SK-N-SH treated with all-trans-retinoic acid at 6 μM for 48 hours (cell line): ENCODE measurements at regions not wholly inside any gene's neighbourhood (a gene's known extent, or its start where the extent isn't known, plus 50 kb on each side); places are given as distances from the start of the nearest gene placed in this dataset.

ENCODE experiments used
- ARNTL ChIP-seq: fragments of 450-650 bp; formaldehyde crosslinking; IDR thresholded peaks from 2 replicates; pipeline ENCODE4 v1.5.0; 2020; ENCODE audit warnings: low read depth, mild to moderate bottlenecking, moderate library complexity, borderline replicate concordance
- BACH2 ChIP-seq: fragments of 250-450 bp; sonication (Bioruptor Pico); IDR thresholded peaks from 2 replicates; pipeline ENCODE4 v1.9.0; 2021; ENCODE audit warnings: mild to moderate bottlenecking, borderline replicate concordance
- CREB5 ChIP-seq: fragments of 250-450 bp; sonication (Bioruptor Pico); IDR thresholded peaks from 2 replicates; pipeline ENCODE4 v1.5.1; 2020; ENCODE audit warnings: low read depth, mild to moderate bottlenecking, moderate library complexity
- PATZ1 ChIP-seq: fragments of 250-450 bp; sonication (Bioruptor Pico); IDR thresholded peaks from 2 replicates; pipeline ENCODE4 v1.8.0; 2020; ENCODE audit warnings: mild to moderate bottlenecking, moderate library complexity, borderline replicate concordance
- PPARA ChIP-seq: fragments of 250-450 bp; sonication (Bioruptor Pico); IDR thresholded peaks from 2 replicates; pipeline ENCODE4 v1.5.0; 2020; ENCODE audit warnings: mild to moderate bottlenecking, borderline replicate concordance
- TCF4 ChIP-seq: fragments of 250-450 bp; sonication (Bioruptor Pico); IDR thresholded peaks from 2 replicates; pipeline ENCODE4 v1.8.0; 2021; ENCODE audit warnings: mild to moderate bottlenecking, moderate library complexity, borderline replicate concordance
- TOX ChIP-seq: fragments of 250-450 bp; sonication (Bioruptor Pico); IDR thresholded peaks from 2 replicates; pipeline ENCODE4 v1.8.0; 2021; ENCODE audit warnings: mild to moderate bottlenecking, moderate library complexity, borderline replicate concordance
- TSHZ2 ChIP-seq: fragments of 250-450 bp; sonication (Bioruptor Pico); IDR thresholded peaks from 2 replicates; pipeline ENCODE4 v1.5.0; 2020; ENCODE audit warnings: mild to moderate bottlenecking, moderate library complexity
- ZC3H10 ChIP-seq: fragments of 250-450 bp; sonication (Bioruptor Pico); IDR thresholded peaks from 2 replicates; pipeline ENCODE4 v1.5.1; 2021; ENCODE audit warnings: mild to moderate bottlenecking, moderate library complexity
- ZFP3 ChIP-seq: fragments of 250-450 bp; sonication (Bioruptor Pico); IDR thresholded peaks from 2 replicates; pipeline ENCODE4 v1.5.0; 2020; ENCODE audit warnings: mild to moderate bottlenecking, moderate library complexity
- ZFP30 ChIP-seq: fragments of 450-650 bp; formaldehyde crosslinking; IDR thresholded peaks from 2 replicates; pipeline ENCODE4 v1.5.0; 2022; ENCODE audit warnings: mild to moderate bottlenecking, moderate library complexity

GRCh38 chr4:123465416-123465815, 68.8 kb downstream of the SPRY1 start:
- no peak for TF ChIP-seq PATZ1 (CRISPR knock-in tag)
- no peak for TF ChIP-seq TOX (CRISPR knock-in tag)
- TF ChIP-seq BACH2 (CRISPR knock-in tag), result no peak
- no peak for TF ChIP-seq ZFP3 (CRISPR knock-in tag)
- TF ChIP-seq ZC3H10, result no peak
- no peak for TF ChIP-seq CREB5 (CRISPR knock-in tag)
- no peak for TF ChIP-seq ZFP30 (CRISPR knock-in tag)
- no peak for TF ChIP-seq ARNTL
- no peak for TF ChIP-seq PPARA (CRISPR knock-in tag)
- TF ChIP-seq TCF4 (CRISPR knock-in tag), result no peak
- TF ChIP-seq TSHZ2 (CRISPR knock-in tag), result no peak
